ENCODE measurements at regions not wholly inside any gene's neighbourhood (a gene's known extent, or its start where the extent isn't known, plus 50 kb on each side); places are given as distances from the start of the nearest gene placed in this dataset.

DNA sequence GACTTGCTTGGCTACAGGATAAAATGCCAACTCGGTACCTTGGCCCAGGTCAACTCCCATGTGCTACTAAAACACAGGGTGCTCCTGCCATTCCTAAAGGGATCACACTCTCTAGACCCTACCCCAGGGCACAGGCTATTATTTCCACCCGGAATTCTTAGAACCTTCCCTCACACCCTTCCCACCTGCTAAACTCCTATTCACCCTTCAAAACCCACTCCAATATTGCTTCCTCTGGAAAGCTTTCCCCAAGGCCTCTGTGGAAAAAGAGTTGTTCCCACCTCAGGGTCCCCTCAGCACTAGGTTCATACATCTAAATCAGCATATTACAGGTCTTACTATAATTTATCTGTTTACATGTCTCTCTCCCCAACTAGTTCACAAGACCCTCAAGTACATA lies 75.0 kb upstream of the TANC1 start:
- WGBS (ENCODE audit: missing lambda C conversion rate) = 50% methylated on average over 2 of the region's 2 CpGs
- ATAC-seq = no peak
- POLR2A ChIA-PET = no interaction called here
- DNase-seq (ENCODE audit: low read depth in 1 of 2, low spot score in 1 of 2) = no peak
- H3K4me1 ChIP-seq = no peaks in the 10 kb centered on the region
- CTCF ChIA-PET = interaction anchor here (0.6 to 1.2 kb wide), 3 partner anchors 104 to 225 kb away, joined by 3 to 6 read pairs (median 4); no protein-coding TSS in a partner anchor
- H3K27ac ChIP-seq = no peak overlapping the region
- no peak overlapping the region for H3K4me2 ChIP-seq
- H3K4me3 ChIP-seq = no peak overlapping the region
- no peaks in the 10 kb centered on the region for H3K9me3 ChIP-seq
- FAIRE-seq = no peak
- TF ChIP-seq EP300 (IDR thresholded peaks at IDR 0.05) (no peak), KDM5A (IDR thresholded peaks at IDR 0.05) (no peak), SREBF2 (IDR thresholded peaks at IDR 0.05) (no peak), POLR2A (IDR thresholded peaks at IDR 0.05; ENCODE audit: low read length) (no peak), JUN (IDR thresholded peaks at IDR 0.05) (no peak), ZFP36 (IDR thresholded peaks at IDR 0.05; ENCODE audit: borderline replicate concordance, partially characterized antibody) (no peak), KDM1A (IDR thresholded peaks at IDR 0.05; ENCODE audit: low read depth) (no peak), GATA3 (IDR thresholded peaks at IDR 0.05; ENCODE audit: borderline replicate concordance) (no peak), MAFK (IDR thresholded peaks at IDR 0.05; ENCODE audit: partially characterized antibody) (no peak), HDAC2 (IDR thresholded peaks at IDR 0.05) (no peak), HOXB5 (CRISPR knock-in tag; IDR thresholded peaks at IDR 0.05) (no peak), FOSB (CRISPR knock-in tag; IDR thresholded peaks at IDR 0.05) (no peak), CHD4 (IDR thresholded peaks at IDR 0.05; ENCODE audit: borderline replicate concordance) (no peak), PHF8 (IDR thresholded peaks at IDR 0.05; ENCODE audit: borderline replicate concordance, low read depth) (no peak), RAD21 (conservative IDR thresholded peaks at IDR 0.05 in 1 of 2, IDR thresholded peaks at IDR 0.05 in 1 of 2) (no peak)
- TF ChIP-seq, protein P1, sequence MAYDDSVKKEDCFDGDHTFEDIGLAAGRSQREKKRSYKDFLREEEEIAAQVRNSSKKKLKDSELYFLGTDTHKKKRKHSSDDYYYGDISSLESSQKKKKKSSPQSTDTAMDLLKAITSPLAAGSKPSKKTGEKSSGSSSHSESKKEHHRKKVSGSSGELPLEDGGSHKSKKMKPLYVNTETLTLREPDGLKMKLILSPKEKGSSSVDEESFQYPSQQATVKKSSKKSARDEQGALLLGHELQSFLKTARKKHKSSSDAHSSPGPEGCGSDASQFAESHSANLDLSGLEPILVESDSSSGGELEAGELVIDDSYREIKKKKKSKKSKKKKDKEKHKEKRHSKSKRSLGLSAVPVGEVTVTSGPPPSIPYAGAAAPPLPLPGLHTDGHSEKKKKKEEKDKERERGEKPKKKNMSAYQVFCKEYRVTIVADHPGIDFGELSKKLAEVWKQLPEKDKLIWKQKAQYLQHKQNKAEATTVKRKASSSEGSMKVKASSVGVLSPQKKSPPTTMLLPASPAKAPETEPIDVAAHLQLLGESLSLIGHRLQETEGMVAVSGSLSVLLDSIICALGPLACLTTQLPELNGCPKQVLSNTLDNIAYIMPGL (CRISPR knock-in tag; IDR thresholded peaks at IDR 0.05; ENCODE audit: borderline replicate concordance) = no peak
- TF ChIP-seq, protein P2, sequence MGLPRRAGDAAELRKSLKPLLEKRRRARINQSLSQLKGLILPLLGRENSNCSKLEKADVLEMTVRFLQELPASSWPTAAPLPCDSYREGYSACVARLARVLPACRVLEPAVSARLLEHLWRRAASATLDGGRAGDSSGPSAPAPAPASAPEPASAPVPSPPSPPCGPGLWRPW (IDR thresholded peaks at IDR 0.05) = no peak

DNA sequence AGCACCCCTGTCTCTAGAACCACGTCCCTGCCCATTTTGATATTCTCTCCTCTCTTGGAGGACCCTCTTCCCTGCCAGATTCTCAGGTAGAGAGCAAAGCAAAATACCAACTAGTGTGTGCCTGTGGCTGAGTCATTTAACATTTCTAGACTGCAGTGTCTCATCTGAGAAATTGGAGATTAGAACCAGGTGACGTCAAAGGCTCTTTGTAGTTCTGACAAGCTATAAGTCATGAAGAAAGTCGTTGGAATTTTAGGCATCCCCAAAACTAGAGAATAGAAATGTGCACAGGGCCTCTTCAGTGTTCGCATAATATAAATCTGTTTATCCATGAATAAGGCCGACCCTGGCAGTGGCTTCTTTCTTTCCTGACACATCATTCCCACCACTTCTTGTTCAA lies 74.4 kb upstream of the TANC1 start:
- 62% methylated on average over 5 of the region's 5 CpGs for WGBS (ENCODE audit: missing lambda C conversion rate)
- no peak overlapping the region for H3K4me3 ChIP-seq
- no peak for TF ChIP-seq SREBF2 (IDR thresholded peaks at IDR 0.05)
- no peak for TF ChIP-seq BHLHE40 (IDR thresholded peaks at IDR 0.05; ENCODE audit: low read depth, low read length)
- no peak for TF ChIP-seq POLR2A (IDR thresholded peaks at IDR 0.05; ENCODE audit: low read length)
- TF ChIP-seq KDM1A (IDR thresholded peaks at IDR 0.05; ENCODE audit: low read depth) = no peak
- no peak for TF ChIP-seq TP53 (CRISPR knock-in tag; IDR thresholded peaks at IDR 0.05)
- no peak for TF ChIP-seq CHD2 (IDR thresholded peaks at IDR 0.05; ENCODE audit: low read length, partially characterized antibody)
- no peak for TF ChIP-seq POLR2AphosphoS2 (conservative IDR thresholded peaks at IDR 0.05; ENCODE audit: low read length)
- no peak for TF ChIP-seq ZSCAN20 (CRISPR knock-in tag; IDR thresholded peaks at IDR 0.05)
- TF ChIP-seq HDAC2 (IDR thresholded peaks at IDR 0.05) = no peak
- TF ChIP-seq EP300 (IDR thresholded peaks at IDR 0.05) = no peak
- no peak for TF ChIP-seq ZFP36 (IDR thresholded peaks at IDR 0.05; ENCODE audit: borderline replicate concordance, partially characterized antibody)
- H3K4me2 ChIP-seq = no peak overlapping the region
- no peak overlapping the region for H3K27ac ChIP-seq
- no peaks in the 10 kb centered on the region for H3K9me3 ChIP-seq
- ChIA-PET POLR2A (no interaction called here), CTCF (interaction anchor here (0.6 to 1.2 kb wide), 3 partner anchors 103 to 225 kb away, joined by 3 to 6 read pairs (median 4); no protein-coding TSS in a partner anchor)
- no peaks in the 10 kb centered on the region for H3K4me1 ChIP-seq
- ATAC-seq = no peak
- FAIRE-seq = no peak
- no peak for DNase-seq (ENCODE audit: low read depth in 1 of 2, low spot score in 1 of 2)

DNA sequence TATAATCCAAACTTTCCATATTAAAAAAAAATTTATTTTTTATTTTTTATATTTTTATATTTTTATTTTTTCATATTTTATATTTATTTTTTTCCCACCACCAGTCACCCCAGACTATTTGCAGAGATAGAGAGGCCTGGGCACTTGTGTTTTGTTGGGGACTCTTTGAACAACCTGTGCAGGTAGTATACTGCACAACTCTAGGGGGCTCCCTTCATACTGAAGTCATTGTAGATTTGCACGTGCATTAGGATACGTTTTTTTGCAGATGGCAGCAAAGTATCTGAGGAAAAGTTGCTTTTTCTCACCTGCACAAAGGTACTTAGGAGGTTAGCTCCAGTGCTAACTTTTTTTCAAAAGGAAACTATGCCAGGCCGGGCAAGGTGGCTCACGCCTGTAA lies 73.9 kb upstream of the TANC1 start:
- CTCF ChIA-PET = interaction anchor here (1.2 kb wide), 2 partner anchors 223 to 224 kb away, joined by 4 to 6 read pairs; no protein-coding TSS in a partner anchor
- 49% methylated on average over 4 of the region's 4 CpGs for WGBS (ENCODE audit: missing lambda C conversion rate)
- POLR2A ChIA-PET = no interaction called here
- DNase-seq (ENCODE audit: low read depth in 1 of 2, low spot score in 1 of 2) (no peak), FAIRE-seq (no peak), ATAC-seq (no peak)
- no peak for TF ChIP-seq NR3C1 (IDR thresholded peaks at IDR 0.05)
- TF ChIP-seq, protein P3, sequence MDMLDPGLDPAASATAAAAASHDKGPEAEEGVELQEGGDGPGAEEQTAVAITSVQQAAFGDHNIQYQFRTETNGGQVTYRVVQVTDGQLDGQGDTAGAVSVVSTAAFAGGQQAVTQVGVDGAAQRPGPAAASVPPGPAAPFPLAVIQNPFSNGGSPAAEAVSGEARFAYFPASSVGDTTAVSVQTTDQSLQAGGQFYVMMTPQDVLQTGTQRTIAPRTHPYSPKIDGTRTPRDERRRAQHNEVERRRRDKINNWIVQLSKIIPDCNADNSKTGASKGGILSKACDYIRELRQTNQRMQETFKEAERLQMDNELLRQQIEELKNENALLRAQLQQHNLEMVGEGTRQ (IDR thresholded peaks at IDR 0.05) = no peak
- no peak for TF ChIP-seq TP53 (CRISPR knock-in tag; IDR thresholded peaks at IDR 0.05)
- TF ChIP-seq RFX5 (IDR thresholded peaks at IDR 0.05) = no peak
- TF ChIP-seq, protein P4, sequence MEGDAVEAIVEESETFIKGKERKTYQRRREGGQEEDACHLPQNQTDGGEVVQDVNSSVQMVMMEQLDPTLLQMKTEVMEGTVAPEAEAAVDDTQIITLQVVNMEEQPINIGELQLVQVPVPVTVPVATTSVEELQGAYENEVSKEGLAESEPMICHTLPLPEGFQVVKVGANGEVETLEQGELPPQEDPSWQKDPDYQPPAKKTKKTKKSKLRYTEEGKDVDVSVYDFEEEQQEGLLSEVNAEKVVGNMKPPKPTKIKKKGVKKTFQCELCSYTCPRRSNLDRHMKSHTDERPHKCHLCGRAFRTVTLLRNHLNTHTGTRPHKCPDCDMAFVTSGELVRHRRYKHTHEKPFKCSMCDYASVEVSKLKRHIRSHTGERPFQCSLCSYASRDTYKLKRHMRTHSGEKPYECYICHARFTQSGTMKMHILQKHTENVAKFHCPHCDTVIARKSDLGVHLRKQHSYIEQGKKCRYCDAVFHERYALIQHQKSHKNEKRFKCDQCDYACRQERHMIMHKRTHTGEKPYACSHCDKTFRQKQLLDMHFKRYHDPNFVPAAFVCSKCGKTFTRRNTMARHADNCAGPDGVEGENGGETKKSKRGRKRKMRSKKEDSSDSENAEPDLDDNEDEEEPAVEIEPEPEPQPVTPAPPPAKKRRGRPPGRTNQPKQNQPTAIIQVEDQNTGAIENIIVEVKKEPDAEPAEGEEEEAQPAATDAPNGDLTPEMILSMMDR (IDR thresholded peaks at IDR 0.05) = 0 out of 3 replicates have a peak, but pooled peaks have one; percentile 12
- TF ChIP-seq, protein P5, sequence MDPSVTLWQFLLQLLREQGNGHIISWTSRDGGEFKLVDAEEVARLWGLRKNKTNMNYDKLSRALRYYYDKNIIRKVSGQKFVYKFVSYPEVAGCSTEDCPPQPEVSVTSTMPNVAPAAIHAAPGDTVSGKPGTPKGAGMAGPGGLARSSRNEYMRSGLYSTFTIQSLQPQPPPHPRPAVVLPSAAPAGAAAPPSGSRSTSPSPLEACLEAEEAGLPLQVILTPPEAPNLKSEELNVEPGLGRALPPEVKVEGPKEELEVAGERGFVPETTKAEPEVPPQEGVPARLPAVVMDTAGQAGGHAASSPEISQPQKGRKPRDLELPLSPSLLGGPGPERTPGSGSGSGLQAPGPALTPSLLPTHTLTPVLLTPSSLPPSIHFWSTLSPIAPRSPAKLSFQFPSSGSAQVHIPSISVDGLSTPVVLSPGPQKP (IDR thresholded peaks at IDR 0.05; ENCODE audit: low read depth, low read length) = no peak
- Histone ChIP-seq H3K4me1 (no peaks in the 10 kb centered on the region), H3K4me3 (no peak overlapping the region), H3K4me2 (no peak overlapping the region), H3K9me3 (no peaks in the 10 kb centered on the region), H3K27ac (no peak overlapping the region)

All from A549 (cell line).